Frontal cortex (tissue), 3 donors: ENCODE measurements at regions not wholly inside any gene's neighbourhood (a gene's known extent, or its start where the extent isn't known, plus 50 kb on each side); places are given as distances from the start of the nearest gene placed in this dataset.
A peak's percentile ranks its signal among the peaks of the same experiment; 100 is the strongest.
"Not testable (repeated sequence)": the region's sequence is repeated elsewhere in the genome, so short reads cannot be mapped to it uniquely, and the experiment has no call there.

ENCODE experiments used
- DNase-seq, 2 donors: peaks; one replicate each; pipeline ENCODE4 v3.0.0; 2012; ENCODE audit warnings: low spot score in 2 of 2
- FAIRE-seq: peaks from 2 replicates; lab custom pipeline; 2012; peaks lifted over from hg19 to GRCh38; lab: Jason Lieb, UNC
- donor health status: control.
- donor health status: control.
- donor health status: control.

DNA sequence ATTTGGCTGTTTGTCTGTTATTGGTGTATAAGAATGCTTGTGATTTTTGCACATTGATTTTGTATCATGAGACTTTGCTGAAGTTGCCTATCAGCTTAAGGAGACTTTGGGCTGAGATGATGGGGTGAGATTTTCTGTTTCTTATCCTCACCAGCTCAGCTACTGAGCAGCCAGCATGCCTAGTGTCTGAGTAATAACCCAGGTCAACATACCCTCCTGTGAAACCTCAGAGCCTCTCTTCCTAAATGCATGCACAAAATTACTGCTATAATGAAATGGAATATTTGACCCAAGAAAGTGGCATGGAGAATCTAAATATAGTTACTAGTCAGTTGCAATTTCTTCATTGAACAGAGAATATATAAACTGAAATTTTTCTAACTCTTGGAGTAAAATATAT is 220.8 kb downstream of the MINAR1 start:
- not testable (repeated sequence) for DNase-seq, FAIRE-seq

- DNase-seq (no peak), FAIRE-seq (no peak)
Measured at GRCh38 chr15:79653533-79653932, 221.4 kb downstream of the MINAR1 start.

- DNase-seq = no peak
- FAIRE-seq = no peak
Measured at GRCh38 chr15:79656151-79657000, 224.2 kb downstream of the MINAR1 start.

GRCh38 chr15:79657722-79658121 is 225.6 kb downstream of the MINAR1 start:
- FAIRE-seq (no peak), DNase-seq (no peak)

- DNase-seq (no peak), FAIRE-seq (no peak)
Measured at GRCh38 chr15:79659691-79660090, 227.6 kb downstream of the MINAR1 start.

DNA sequence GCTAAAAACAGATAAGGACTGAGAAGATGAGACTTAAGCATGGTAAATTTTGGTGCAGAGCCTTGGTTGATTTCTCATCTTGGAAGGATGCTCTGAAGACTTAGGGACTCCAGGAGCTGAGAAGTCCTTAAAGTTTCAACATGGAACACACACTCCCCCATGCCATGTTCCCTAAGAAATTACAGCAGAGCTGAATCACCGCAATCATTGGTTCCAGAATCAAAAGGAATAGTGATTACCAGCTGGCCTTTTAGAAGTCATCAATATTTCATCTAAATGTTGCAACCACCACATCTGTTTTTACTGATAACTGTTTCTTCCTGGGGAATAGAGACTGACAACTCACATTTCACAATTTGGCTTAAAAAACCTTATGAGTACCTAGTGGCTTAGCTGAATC is 229.3 kb downstream of the MINAR1 start:
- no peak for DNase-seq
- no peak for FAIRE-seq

DNA sequence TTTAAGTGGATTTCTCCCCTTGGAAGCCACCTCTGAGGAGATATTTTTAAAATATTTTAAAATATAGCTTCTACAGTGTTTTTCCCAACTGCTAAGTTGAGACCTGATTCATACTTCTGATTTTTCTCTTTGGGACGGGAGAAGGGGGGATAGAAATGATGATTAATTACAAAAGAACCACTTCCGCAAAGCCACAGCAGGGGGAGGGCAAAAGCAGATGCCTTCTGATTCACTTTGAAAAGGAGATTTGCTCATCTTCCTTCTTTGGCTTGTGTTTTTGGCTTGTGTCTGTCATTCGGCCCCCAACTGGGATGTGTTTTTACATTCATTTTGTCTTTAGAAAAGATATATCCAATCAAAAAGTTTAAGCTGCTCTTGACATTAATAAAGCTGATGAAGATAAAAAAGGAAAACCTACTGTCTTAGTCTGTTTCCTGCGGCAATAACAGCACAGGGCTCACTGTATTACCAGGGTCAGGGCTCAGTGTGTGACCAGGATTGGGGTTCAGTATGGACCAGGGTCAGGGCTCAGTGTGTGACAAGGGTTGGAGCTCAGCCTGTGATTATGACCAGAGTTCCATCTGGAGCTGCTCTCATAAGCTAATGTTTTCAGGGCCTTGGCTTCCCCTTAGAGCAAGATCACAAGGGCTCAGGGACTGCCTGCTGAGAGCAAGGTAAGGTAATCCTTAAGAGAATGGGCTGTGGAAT is 223.2 kb downstream of the MTHFS start:
- DNase-seq (no peak), FAIRE-seq (no peak)

DNA sequence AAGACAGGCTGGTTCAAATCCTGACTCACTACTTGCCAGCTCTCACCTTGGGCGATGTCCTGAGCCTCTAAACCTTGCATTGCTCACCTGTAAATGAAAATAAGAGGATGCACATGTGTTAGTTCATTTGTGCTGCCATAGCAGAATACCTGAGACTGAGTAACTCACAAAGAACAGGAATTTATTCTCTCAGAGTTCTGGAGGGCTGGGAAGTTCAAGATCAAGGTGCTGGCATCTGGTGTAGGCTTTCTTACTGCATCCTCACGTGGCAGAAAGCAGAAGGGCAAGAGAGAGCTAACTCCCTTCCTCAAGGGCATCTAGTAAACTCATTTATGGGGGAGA is 222.7 kb downstream of the MTHFS start:
- FAIRE-seq (no peak), DNase-seq (no peak)

GRCh38 chr15:79675982-79676381 is 220.8 kb downstream of the MTHFS start:
- FAIRE-seq (no peak), DNase-seq (no peak)

DNA sequence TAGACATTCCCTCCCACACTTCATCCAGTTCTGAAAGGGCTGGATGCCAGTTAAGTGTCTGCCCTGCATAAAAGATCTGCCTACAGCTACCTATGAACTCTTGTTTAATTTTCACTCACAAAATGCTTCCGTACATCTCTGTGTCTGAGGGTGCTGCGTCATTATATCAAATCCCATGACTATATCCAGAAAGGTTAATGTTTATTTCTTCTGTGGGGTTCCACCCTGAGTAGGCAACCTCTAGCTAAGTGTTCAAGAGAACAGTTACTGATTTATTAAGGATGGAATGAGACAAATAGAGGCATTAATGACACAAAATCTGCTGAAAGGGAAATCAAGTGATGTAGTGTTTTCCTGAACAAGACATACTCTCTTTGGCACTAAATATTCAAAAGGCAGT is 220.2 kb downstream of the MTHFS start:
- DNase-seq = no peak
- FAIRE-seq = no peak

GRCh38 chr15:79677241-79677640 is 219.6 kb downstream of the MTHFS start:
- no peak for FAIRE-seq
- no peak for DNase-seq

DNA sequence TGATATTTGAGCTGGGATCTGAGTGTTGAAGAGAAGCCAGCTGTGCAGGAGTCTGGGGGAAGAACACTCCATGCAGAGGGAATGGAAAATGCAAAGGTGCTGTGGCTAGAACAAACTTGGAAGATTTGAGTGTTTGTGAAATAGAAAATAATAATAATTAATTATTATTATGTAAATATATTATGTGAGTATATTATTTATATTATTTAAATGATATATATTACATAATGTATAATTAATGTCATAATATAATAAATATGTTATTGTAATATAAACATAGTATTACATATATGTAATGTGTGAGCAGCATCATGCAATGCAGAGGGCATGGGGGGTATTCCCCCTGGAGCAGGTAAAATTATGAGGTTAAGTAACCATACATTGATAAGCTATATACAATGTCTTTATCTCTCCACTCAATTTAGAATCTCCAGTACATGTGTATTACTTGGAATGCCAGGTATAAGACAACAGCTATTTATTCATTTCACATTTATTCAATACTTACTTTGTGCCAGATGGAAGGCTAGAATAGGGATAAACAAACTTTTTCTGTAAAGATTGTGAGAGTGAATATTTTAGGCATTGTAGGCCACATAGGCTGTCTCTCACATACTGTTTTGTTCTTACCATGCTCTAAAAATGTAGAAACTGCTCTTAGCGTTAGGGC is 218.6 kb downstream of the MTHFS start:
- DNase-seq = no peak

DNA sequence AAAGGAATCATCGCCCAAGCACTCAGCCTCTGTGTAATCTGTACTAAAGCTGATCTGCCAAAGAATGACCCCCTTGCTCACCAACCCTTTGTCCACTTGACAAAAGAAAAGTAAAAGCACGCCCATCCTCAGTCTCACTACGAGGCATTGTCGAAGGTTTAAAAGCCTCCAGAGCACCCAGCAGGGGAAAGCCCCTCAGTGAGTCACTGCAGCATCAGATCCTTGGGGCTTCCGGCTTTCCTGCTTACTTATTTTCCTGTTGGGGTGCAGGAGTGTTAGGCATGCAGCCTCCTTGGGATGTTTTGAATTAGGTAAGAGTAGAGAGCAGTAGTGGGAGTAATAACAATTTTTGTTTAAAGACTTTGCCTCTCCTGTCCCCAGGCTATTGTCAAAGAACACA is 216.1 kb downstream of the MTHFS start:
- FAIRE-seq (no peak), DNase-seq (no peak)

More for the DNA sequence above, 218.6 kb downstream of the MTHFS start:
- no peak for FAIRE-seq

DNA sequence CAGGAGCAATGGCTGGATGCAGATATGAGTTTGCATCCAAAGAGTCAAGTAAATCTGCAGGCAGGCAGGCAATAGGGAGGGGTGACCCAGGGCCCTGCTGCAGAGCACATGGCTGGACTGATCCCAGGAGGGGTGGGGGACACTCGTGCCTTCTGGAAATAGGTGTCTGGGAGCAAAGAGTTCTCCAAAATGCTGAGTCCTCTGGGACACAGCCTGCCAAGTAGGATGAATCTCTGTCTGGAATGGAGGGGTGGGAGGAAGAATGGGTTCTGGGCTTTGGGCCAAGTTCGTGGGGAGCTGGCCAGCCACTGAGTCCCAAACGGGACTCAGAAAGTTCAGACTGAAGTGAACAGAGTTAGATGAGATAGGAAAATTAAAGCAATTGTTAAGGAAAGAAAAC is 214.5 kb downstream of the MTHFS start:
- DNase-seq = peak in 1 of 2 donors; percentile 24
- FAIRE-seq = no peak

- FAIRE-seq = no peak
- no peak for DNase-seq
Measured at GRCh38 chr15:79682851-79683288, 213.9 kb downstream of the MTHFS start.

DNA sequence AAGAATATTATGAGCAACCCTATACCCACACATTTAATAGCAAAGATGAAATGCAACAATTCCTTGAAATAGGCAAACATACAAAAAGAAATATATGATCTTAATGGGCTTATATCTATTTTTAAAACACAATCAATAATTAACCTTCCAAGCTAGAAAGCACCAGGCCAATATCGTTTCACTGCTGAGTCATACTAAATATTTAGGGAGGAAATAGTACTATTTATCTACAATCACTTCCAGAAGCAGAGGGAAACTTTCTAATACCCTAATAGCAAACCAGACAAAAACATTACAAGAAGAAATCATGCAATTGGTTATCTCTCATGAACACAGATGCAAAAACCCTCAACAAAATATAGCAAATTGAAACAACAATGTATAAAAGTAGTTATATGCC is 207.8 kb downstream of the MTHFS start:
- no peak for FAIRE-seq
- DNase-seq = no peak

DNA sequence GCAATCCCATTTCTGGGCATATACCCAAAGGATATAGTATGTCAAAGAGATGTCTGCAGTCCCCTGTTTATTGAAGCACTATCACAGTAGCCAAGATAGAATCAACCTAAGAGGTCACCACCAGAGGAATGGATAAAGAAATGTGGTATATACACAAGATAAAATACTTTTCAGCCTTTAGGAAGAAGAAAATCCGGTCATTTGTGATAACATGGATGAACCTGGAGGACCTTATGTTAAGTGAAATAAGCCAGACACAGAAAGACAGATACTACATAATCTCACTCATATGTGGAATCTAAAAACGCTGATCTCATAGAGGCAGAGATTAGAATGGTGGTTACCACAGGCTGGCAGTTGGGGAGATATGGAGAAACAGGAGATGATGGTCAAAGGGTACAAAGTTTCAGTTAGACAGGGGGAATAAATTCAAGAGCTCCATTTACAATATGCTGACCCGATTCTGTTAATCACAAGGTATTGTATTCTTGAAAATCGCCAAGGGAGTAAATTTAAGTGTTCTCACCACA is 195.8 kb downstream of the MTHFS start:
- no peak for FAIRE-seq

DNA sequence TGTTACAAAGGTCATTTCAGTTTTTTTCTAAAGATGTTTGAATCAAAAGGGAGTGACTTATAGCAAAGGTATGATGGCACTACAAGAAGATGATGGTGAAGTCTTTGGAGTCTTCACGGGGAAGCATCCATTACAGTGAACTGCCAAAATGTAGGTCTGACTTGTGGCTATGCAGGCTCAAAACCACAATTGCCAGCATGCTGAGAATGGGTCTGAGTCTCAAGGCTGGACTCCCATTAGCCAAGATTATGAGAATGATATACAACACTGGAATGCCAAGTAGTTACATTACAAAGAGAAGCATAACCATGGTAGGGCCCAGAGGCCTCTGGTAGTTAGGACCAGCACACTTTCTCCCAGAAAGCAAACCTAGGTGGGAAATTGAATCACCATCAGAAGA is 194.2 kb downstream of the MTHFS start:
- no peak for DNase-seq
- FAIRE-seq = no peak

More for the DNA sequence above, 195.8 kb downstream of the MTHFS start:
- no peak for DNase-seq

DNA sequence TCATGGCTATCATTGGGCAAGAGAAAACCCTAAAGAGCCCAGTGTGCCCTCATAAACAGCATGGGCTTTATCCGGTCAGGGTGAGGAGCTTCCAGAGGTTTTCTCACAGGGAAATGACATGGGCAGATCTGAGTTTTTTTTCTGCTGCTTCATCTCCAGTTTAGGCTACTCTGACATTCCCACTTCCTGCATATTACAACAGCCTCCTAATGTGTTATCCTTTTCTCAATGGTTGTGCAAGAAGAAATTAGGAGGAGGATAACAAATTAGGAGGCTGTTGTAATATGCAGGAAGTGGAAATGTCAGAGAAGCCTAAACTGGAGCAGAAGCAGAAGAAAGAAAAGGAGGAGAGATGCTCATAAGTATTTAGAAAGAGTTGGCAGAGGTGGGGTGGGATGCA is 175.6 kb downstream of the MTHFS start:
- DNase-seq (no peak), FAIRE-seq (no peak)

DNA sequence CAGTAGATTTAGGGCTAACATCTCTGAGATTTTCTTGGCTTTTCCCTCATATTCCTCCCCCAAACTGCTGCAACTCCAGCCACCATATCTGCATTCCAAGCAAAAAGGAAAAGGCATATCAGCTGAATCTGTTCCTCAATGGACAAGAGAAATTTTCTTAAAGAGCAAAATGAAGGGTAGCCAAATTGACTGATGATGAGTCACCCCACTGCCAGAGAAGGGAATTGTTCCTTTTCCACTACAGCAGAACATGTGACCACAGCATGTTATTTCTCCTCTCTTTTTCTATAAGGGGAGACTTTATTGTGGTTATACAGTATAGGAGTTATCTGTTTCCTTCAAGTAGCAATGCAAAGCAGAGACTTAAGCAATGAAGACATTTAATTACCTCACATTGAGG is 172.5 kb downstream of the MTHFS start:
- FAIRE-seq (no peak), DNase-seq (no peak)

DNA sequence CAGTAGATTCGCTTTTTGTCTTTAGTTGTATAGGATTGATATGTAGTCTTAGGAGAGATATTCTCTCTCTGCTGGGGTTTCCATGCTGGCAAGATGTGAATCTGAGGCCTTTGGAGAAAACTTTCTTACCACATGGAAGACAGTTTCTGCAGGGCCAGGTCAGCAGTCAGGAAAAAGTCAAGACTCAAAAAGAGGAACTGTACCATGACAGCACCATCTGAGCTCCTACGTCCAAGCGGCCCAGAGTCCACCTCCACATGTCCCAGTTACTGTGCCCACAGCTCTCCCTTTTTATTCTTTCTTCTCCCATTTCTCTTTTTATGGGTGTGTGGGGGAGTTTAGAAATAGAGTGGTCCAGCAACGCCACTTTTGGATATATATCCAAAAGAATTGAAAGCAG is 172.0 kb downstream of the MTHFS start:
- no peak for DNase-seq
- FAIRE-seq = no peak
